ENCODE measurements at regions not wholly inside any gene's neighbourhood (a gene's known extent, or its start where the extent isn't known, plus 50 kb on each side); places are given as distances from the start of the nearest gene placed in this dataset.

DNA sequence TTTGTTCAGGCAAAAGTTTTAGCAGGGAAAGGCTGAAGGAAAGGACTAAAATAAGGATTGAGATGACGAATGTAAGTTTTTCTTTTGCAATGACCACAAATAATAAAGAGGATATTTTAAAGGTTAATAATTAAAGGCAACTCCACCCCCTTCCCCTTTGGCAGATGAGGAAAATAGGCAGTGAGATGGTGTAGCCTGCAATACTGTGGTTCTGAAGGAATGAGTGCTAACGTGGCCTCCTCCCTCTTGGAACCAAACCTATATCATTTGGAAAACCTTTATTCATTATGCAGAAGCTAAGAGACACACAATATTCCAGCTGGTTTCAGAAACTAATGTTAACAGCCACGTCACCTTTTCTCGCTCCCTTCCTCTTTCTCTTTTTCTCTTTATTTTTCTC lies 70.9 kb upstream of the COL1A2 start:
- DNase-seq: no peak

- no peak for DNase-seq
These were observed 70.1 kb upstream of the COL1A2 start for GRCh38 chr7:94324380-94325121.

GRCh38 chr7:94325122-94325475 lies 69.6 kb upstream of the COL1A2 start:
- no peak for DNase-seq

DNA sequence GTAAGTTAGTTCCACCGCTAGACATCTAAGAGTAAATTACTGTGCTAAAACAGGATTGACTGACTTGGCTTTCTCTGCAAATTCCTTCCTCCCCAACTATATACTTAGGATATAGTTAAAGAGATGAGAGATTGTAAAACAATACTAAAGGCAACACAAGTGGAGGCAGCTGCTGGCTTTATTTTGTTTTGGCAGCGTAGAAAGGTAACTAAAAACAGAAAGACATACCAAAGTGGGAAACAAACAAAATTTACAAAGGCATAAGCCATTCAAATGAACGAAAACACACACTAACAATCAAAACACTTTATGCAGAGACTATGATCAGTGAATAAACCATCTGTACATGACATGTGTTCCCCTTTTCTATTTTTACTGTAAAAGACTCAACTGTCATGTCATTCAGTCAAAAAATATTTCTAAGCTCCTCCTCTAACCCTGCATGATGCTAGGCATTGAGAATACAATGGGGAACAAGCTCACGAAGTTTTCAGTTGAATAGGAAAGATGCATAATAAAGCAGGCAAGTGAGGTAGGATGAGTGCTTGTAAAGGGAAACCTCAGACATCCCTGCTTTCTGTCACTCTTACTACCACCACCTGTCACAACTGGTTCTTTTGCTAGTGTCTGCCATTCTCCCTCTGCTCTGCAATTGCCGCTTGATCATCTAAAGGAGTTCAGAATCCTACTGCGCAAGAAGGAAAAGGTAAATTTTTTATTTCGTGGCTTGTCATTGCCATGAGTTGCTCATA lies 64.2 kb upstream of the COL1A2 start:
- peak; percentile 4 to 51 for DNase-seq

DNA sequence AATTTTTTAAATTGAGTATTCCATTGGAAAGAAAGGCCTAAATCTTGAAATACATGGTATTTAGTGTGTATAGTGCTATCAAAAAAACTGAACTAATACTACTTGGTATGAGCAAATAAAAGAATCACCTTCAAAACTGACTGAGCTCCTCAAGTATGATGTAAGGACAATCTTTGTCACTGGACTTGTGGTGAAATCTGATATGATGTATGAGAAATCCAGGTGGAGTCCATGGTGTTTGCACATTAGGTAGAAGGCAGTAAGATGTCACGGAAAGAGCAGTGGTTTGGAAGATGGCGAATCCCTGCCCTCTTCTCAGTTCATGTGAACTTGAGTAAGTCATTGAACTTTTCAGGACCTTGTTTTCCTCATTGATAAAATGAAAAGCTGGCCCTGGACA lies 62.1 kb upstream of the COL1A2 start:
- DNase-seq: no peak

- no peak for DNase-seq
These were observed 60.9 kb upstream of the COL1A2 start for GRCh38 chr7:94333810-94334209.

GRCh38 chr7:94335586-94335985 lies 59.1 kb upstream of the COL1A2 start:
- peak in 1 of 2 experiments; percentile 71 for DNase-seq

GRCh38 chr7:94336009-94336408 lies 58.7 kb upstream of the COL1A2 start:
- peak in 1 of 2 experiments; percentile 27 for DNase-seq

- peak; percentile 64 to 71 for DNase-seq
These were observed 55.7 kb upstream of the COL1A2 start for GRCh38 chr7:94338921-94339371.

DNA sequence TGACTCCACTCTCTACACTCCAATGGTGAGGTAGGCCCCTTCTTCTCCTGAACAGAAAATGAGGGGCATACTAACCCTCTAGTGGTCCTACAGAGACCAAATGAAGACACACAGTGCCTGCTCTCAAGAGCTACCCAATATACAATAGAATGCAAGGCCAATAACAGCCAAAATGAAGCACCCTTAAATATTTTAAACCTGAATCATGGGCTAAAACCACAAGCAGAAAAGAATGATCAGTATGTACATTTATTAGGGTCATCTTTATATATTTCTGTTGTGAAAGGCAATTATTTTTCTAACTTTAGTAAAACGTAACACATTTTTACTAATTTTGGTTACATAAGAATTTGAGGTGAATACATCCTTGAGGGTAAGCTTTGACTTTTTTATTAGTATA lies 49.9 kb upstream of the COL1A2 start:
- no peak for DNase-seq

Measured in NCI-H524 (cell line).